ACHN (cell line): ENCODE measurements at regions not wholly inside any gene's neighbourhood (a gene's known extent, or its start where the extent isn't known, plus 50 kb on each side); places are given as distances from the start of the nearest gene placed in this dataset.

ENCODE experiments used
- DNase-seq: peaks from one replicate; pipeline ENCODE4 v3.0.0-alpha.2; 2015
- in situ Hi-C: cut with HindIII; loops from 2 replicates; pipeline ENCODE4 v1.10.0; 2017; ENCODE audit warnings: low sequenced_read_pairs, low pct_ligation_motif_present, low pct_unique_long_range_greater_than_20kb

DNA sequence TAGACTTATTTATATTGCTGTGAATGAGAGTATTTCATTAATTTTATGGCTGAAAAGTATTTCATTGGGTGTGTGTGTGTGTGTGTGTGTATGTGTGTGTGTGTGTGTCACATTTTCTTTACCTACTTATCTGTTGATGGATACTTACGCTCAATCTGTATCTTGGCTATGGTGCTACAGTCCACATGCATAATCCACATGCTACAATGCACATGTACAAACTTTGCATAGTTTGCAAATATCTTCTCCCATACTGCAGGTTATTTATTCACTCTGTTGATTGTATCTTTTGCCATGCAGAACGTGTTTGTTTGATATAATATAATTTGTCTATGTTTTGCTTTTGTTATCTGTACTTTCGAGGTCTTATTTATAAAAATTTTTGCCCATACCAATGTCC, 167.8 kb downstream of the RAB28 start:
- in situ Hi-C loops = no loop called here
- no peak for DNase-seq

DNA sequence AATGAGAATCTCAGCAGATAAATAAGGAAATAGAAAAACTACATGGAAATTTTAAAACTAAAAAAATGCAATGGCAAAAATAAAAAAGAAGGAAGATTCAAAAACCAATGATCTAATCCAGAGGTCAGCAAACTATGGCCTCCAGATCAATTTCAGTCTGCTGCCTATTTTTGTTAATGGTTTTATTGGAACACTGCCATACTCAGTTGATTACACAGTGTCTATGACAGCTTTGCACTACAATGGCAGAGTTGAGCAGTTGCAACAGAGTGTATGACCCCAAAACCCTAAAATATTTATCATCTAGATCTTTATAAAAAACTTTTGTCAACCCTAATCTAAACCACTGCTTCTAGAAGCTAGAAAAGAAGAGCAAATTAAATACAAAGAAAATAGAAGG, 170.3 kb downstream of the RAB28 start:
- DNase-seq = no peak
- in situ Hi-C loops = no loop called here

DNA sequence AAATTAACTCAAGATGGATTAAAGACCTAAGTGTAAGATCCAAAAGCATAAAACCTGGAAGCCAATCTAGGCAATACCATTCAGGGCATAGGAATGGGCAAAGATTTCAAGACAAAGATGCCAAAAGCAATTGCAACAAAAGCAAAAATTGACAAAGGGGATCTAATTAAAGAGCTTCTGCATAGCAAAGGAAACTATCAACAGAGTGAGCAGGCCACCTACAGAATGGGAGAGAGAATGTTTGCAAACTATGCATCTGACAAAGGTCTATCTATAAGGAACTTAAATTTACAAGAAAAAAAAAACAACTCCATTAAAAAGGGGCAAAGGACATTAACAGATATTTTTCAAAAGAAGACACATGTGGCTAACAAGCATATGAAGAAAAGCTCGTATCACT, 171.9 kb downstream of the RAB28 start:
- in situ Hi-C loops = no loop called here
- no peak for DNase-seq

- in situ Hi-C loops = no loop called here
- no peak for DNase-seq
Measured at GRCh38 chr4:13309751-13310150, 174.4 kb downstream of the RAB28 start.

- in situ Hi-C loops = no loop called here
Measured at GRCh38 chr4:13306356-13306755, 177.8 kb downstream of the RAB28 start.

GRCh38 chr4:13302876-13303275, 181.3 kb downstream of the RAB28 start:
- in situ Hi-C loops = no loop called here

More at GRCh38 chr4:13306356-13306755, 177.8 kb downstream of the RAB28 start:
- no peak for DNase-seq

DNA sequence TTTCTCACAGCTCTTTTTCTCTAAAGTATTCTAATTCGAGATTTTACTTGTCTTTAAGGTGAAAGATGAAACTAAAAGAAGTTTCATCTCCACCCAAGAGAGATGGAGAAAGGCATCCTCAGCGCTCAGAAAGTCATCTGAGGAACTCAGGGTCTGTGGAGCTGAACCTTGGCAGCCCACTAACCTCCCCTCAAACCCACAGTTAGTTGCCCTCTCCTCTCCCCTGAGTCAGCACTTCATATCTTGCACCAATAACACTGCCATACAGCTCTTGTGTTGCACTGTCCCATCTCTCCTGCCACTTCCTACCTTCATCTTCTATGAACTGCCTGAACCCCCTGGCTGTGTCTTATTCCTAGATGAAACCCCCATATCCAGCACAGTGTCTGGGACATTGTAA, 184.8 kb downstream of the RAB28 start:
- in situ Hi-C loops = no loop called here
- no peak for DNase-seq

More at GRCh38 chr4:13302876-13303275, 181.3 kb downstream of the RAB28 start:
- no peak for DNase-seq

- DNase-seq = no peak
- in situ Hi-C loops = no loop called here
Measured at GRCh38 chr4:13298655-13299054, 185.5 kb downstream of the RAB28 start.

GRCh38 chr4:13296986-13297385, 187.2 kb downstream of the RAB28 start:
- no peak for DNase-seq
- in situ Hi-C loops = no loop called here

GRCh38 chr4:13294961-13295605, 189.1 kb downstream of the RAB28 start:
- no peak for DNase-seq
- in situ Hi-C loops = no loop called here

- DNase-seq = no peak
- in situ Hi-C loops = no loop called here
Measured at GRCh38 chr4:13292372-13292771, 191.8 kb downstream of the RAB28 start.

- in situ Hi-C loops = no loop called here
Measured at GRCh38 chr4:13289391-13289790, 194.7 kb downstream of the RAB28 start.

GRCh38 chr4:13285336-13285735, 198.8 kb downstream of the RAB28 start:
- no peak for DNase-seq
- in situ Hi-C loops = no loop called here

More at GRCh38 chr4:13289391-13289790, 194.7 kb downstream of the RAB28 start:
- DNase-seq = no peak

GRCh38 chr4:13284932-13285331, 199.2 kb downstream of the RAB28 start:
- no peak for DNase-seq
- in situ Hi-C loops = no loop called here

- in situ Hi-C loops = no loop called here
- DNase-seq = no peak
Measured at GRCh38 chr4:13276357-13276756, 207.8 kb downstream of the RAB28 start.

GRCh38 chr4:13268703-13269102, 215.4 kb downstream of the RAB28 start:
- in situ Hi-C loops = no loop called here
- no peak for DNase-seq

GRCh38 chr4:13268165-13268564, 216.0 kb downstream of the RAB28 start:
- DNase-seq = no peak
- in situ Hi-C loops = no loop called here

- in situ Hi-C loops = no loop called here
- DNase-seq = no peak
Measured at GRCh38 chr4:13267091-13267490, 217.0 kb downstream of the RAB28 start.

- in situ Hi-C loops = no loop called here
- DNase-seq = no peak
Measured at GRCh38 chr4:13266687-13267086, 217.5 kb downstream of the RAB28 start.

GRCh38 chr4:13263967-13264525, 220.1 kb downstream of the RAB28 start:
- in situ Hi-C loops = no loop called here
- DNase-seq = no peak
